ENCODE measurements at regions not wholly inside any gene's neighbourhood (a gene's known extent, or its start where the extent isn't known, plus 50 kb on each side); places are given as distances from the start of the nearest gene placed in this dataset.

DNA sequence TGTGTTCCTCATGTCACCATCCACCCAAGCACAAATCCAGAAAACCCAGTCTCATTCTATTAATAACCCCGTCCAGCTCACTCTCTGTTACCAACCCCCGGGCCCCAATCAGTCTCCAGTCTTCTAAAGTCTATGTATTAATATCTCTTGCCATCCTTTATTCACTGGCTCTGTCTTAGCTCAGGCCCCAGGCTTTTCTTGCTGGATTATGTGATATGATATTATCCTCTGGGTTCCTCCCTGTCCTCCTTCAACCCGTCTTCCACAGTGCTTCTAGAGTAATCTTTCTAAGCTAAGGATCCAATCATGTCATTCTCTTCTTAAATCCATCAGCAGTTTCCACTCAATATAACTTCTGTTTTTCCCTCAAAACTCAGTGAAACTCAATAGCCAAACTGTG lies 240.5 kb upstream of the OSR1 start:
- TF ChIP-seq EZH2 (IDR thresholded peaks at IDR 0.05; ENCODE audit: borderline replicate concordance, insufficient read depth, low read depth, low read length, poor library complexity, severe bottlenecking), result no peak
- TF ChIP-seq, protein P1, sequence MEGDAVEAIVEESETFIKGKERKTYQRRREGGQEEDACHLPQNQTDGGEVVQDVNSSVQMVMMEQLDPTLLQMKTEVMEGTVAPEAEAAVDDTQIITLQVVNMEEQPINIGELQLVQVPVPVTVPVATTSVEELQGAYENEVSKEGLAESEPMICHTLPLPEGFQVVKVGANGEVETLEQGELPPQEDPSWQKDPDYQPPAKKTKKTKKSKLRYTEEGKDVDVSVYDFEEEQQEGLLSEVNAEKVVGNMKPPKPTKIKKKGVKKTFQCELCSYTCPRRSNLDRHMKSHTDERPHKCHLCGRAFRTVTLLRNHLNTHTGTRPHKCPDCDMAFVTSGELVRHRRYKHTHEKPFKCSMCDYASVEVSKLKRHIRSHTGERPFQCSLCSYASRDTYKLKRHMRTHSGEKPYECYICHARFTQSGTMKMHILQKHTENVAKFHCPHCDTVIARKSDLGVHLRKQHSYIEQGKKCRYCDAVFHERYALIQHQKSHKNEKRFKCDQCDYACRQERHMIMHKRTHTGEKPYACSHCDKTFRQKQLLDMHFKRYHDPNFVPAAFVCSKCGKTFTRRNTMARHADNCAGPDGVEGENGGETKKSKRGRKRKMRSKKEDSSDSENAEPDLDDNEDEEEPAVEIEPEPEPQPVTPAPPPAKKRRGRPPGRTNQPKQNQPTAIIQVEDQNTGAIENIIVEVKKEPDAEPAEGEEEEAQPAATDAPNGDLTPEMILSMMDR (IDR thresholded peaks at IDR 0.05), result no peak

Data from B cell (primary cell).